GM23338 (cell line): ENCODE measurements at regions not wholly inside any gene's neighbourhood (a gene's known extent, or its start where the extent isn't known, plus 50 kb on each side); places are given as distances from the start of the nearest gene placed in this dataset.
A peak's percentile ranks its signal among the peaks of the same experiment; 100 is the strongest.

Experiments used
- ATAC-seq: fragments of 200-7000 bp; cut with Tn5 transposase; 3 replicates; pipeline ENCODE4 v1.9.1; 2020
- DNase-seq: peaks from one replicate; pipeline ENCODE4 v3.0.0-alpha.2; 2015; ENCODE audit warnings: low spot score
- H2AFZ ChIP-seq: fragments of 200-600 bp; sonication (generic); 2 replicates; pipeline ENCODE4 v1.8.0; 2016; ENCODE audit warnings: antibody characterized with exemption, mild to moderate bottlenecking, moderate library complexity
- H3F3A ChIP-seq: fragments of 200-600 bp; sonication (generic); replicated peaks from 2 replicates; pipeline ENCODE4 v1.8.0; 2017; ENCODE audit warnings: antibody characterized with exemption, mixed run types, low read depth
- H3K27ac ChIP-seq: fragments of 200-600 bp; sonication (generic); 2 replicates; pipeline ENCODE4 v1.6.1; 2016; ENCODE audit warnings: low read depth
- H3K27me3 ChIP-seq: fragments of 200-600 bp; sonication (generic); 2 replicates; pipeline ENCODE4 v1.8.0; 2016; ENCODE audit warnings: mild to moderate bottlenecking, mixed run types, moderate library complexity; ENCODE audit not compliant: insufficient read depth
- H3K36me3 ChIP-seq: fragments of 200-600 bp; sonication (generic); 2 replicates; pipeline ENCODE4 v1.8.0; 2016; ENCODE audit warnings: mild to moderate bottlenecking; ENCODE audit not compliant: insufficient read depth
- H3K4me1 ChIP-seq: fragments of 200-600 bp; sonication (generic); 2 replicates; pipeline ENCODE4 v1.8.0; 2016; ENCODE audit warnings: mild to moderate bottlenecking, moderate library complexity; ENCODE audit not compliant: insufficient read depth
- H3K4me2 ChIP-seq: fragments of 200-600 bp; sonication (generic); 2 replicates; pipeline ENCODE4 v1.7.1; 2017; ENCODE audit warnings: mixed run types
- H3K4me3 ChIP-seq: fragments of 200-600 bp; sonication (generic); 2 replicates; pipeline ENCODE4 v1.6.1; 2016; ENCODE audit warnings: mixed run types
- H3K79me2 ChIP-seq: fragments of 200-600 bp; sonication (generic); replicated peaks from 2 replicates; pipeline ENCODE4 v1.8.0; 2017; ENCODE audit warnings: mild to moderate bottlenecking; ENCODE audit not compliant: insufficient read depth
- H3K9me2 ChIP-seq: fragments of 200-600 bp; sonication (generic); 2 replicates; pipeline ENCODE4 v1.8.0; 2017; ENCODE audit not compliant: insufficient read depth
- H4K20me1 ChIP-seq: fragments of 200-600 bp; sonication (generic); replicated peaks from 2 replicates; pipeline ENCODE4 v1.8.0; 2017; ENCODE audit warnings: mild to moderate bottlenecking; ENCODE audit not compliant: insufficient read depth
- H3K27ac Mint-ChIP-seq: 2 replicates; pipeline ENCODE4 v1.8.0; 2020; ENCODE audit warnings: inconsistent platforms, mild to moderate bottlenecking, moderate library complexity, mixed read lengths
- H3K27me3 Mint-ChIP-seq: 3 replicates; pipeline ENCODE4 v1.8.0; 2022; ENCODE audit warnings: low read depth, mild to moderate bottlenecking, moderate library complexity, mixed read lengths, inconsistent platforms; ENCODE audit not compliant: insufficient read depth, poor library complexity
- H3K36me3 Mint-ChIP-seq: 3 replicates; pipeline ENCODE4 v1.8.0; 2021; ENCODE audit warnings: low read depth, mild to moderate bottlenecking, inconsistent platforms, moderate library complexity, mixed read lengths
- H3K4me1 Mint-ChIP-seq: 3 replicates; pipeline ENCODE4 v1.8.0; 2020; ENCODE audit warnings: mild to moderate bottlenecking, inconsistent platforms, mixed read lengths
- H3K4me3 Mint-ChIP-seq: 3 replicates; pipeline ENCODE4 v1.8.0; 2021; ENCODE audit warnings: moderate library complexity, mild to moderate bottlenecking, inconsistent platforms, mixed read lengths
- H3K9me3 Mint-ChIP-seq: 3 replicates; pipeline ENCODE4 v1.8.0; 2020; ENCODE audit warnings: moderate library complexity, mild to moderate bottlenecking, inconsistent platforms, mixed read lengths
- CREB1 ChIP-seq: fragments of 250-450 bp; sonication (Bioruptor Pico); IDR thresholded peaks from 2 replicates; pipeline ENCODE4 v1.5.0; 2020; ENCODE audit warnings: low read depth, mild to moderate bottlenecking, moderate library complexity
- NANOG ChIP-seq: IDR thresholded peaks from 2 replicates; pipeline ENCODE4 v1.6.1; 2016; ENCODE audit warnings: antibody characterized with exemption, borderline replicate concordance
- POLR2AphosphoS5 ChIP-seq: IDR thresholded peaks from 2 replicates; pipeline ENCODE4 v1.6.1; 2016; ENCODE audit warnings: antibody characterized with exemption, low read depth
- ZNF114 ChIP-seq: fragments of 250-450 bp; sonication (Bioruptor Pico); IDR thresholded peaks from 2 replicates; pipeline ENCODE4 v1.5.0; 2020; ENCODE audit warnings: mild to moderate bottlenecking, moderate library complexity
- ZNF331 ChIP-seq: fragments of 250-450 bp; sonication (Bioruptor Pico); IDR thresholded peaks from 2 replicates; pipeline ENCODE4 v1.5.0; 2020; ENCODE audit warnings: low read depth, mild to moderate bottlenecking, moderate library complexity
- TF ChIP-seq, protein P1 (sequence below): IDR thresholded peaks from one replicate; pipeline ENCODE4 v1.6.1; 2018; ENCODE audit warnings: antibody characterized with exemption; ENCODE audit not compliant: unreplicated experiment
- TF ChIP-seq, protein P2 (sequence below), 2 experiments: fragments of 200-600 bp in 1 of 2; sonication (generic) in 1 of 2; conservative IDR thresholded peaks; 2 replicates each; pipeline versions ENCODE4 v1.5.1 to v1.6.1; 2016 to 2017; ENCODE audit warnings: antibody characterized with exemption in 2 of 2, low read depth in 2 of 2, mild to moderate bottlenecking in 2 of 2, moderate library complexity in 1 of 2

DNA sequence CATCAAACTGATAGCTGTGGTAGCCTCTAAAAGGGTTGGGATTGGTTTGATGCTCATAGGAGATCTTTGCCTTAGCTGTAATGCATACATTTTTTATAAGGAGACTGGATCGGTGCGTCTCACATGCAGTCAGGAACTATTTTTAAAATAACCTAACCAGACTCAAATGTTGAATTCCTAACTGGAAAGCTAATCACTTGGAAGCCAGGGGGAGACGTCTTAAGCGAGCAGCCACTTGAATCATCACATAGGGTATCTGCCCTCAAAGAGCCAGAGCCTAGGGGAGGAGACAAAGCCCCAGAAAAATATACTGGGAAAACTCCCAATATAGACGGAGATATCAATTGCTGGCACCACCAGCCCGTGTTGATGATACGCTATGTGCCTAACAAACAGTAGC is 61.7 kb upstream of the PUM1 start:
- Histone ChIP-seq H3K4me3 (no peak overlapping the region), H3K27me3 (no peaks in the 10 kb centered on the region), H3F3A (0 out of 2 replicates have a peak, but pooled peaks cover 4% of the 10 kb centered on the region), H3K4me2 (no peak overlapping the region), H3K4me1 (no peaks in the 10 kb centered on the region; the same call in 1 of the 2 replicates), H4K20me1 (no peaks in the 10 kb centered on the region), H3K36me3 (no peaks in the 10 kb centered on the region), H3K9me2 (no peaks in the 10 kb centered on the region), H2AFZ (no peak overlapping the region), H3K79me2 (no peaks in the 10 kb centered on the region), H3K27ac (no peak overlapping the region)
- H3K4me3 Mint-ChIP-seq = no peak overlapping the region
- ATAC-seq (no peak), DNase-seq (no peak)
- H3K9me3 Mint-ChIP-seq = no peaks in the 10 kb centered on the region
- H3K27me3 Mint-ChIP-seq = peaks cover 2% of the 10 kb centered on the region
- peaks cover 8% of the 10 kb centered on the region for H3K4me1 Mint-ChIP-seq
- TF ChIP-seq, protein P1, sequence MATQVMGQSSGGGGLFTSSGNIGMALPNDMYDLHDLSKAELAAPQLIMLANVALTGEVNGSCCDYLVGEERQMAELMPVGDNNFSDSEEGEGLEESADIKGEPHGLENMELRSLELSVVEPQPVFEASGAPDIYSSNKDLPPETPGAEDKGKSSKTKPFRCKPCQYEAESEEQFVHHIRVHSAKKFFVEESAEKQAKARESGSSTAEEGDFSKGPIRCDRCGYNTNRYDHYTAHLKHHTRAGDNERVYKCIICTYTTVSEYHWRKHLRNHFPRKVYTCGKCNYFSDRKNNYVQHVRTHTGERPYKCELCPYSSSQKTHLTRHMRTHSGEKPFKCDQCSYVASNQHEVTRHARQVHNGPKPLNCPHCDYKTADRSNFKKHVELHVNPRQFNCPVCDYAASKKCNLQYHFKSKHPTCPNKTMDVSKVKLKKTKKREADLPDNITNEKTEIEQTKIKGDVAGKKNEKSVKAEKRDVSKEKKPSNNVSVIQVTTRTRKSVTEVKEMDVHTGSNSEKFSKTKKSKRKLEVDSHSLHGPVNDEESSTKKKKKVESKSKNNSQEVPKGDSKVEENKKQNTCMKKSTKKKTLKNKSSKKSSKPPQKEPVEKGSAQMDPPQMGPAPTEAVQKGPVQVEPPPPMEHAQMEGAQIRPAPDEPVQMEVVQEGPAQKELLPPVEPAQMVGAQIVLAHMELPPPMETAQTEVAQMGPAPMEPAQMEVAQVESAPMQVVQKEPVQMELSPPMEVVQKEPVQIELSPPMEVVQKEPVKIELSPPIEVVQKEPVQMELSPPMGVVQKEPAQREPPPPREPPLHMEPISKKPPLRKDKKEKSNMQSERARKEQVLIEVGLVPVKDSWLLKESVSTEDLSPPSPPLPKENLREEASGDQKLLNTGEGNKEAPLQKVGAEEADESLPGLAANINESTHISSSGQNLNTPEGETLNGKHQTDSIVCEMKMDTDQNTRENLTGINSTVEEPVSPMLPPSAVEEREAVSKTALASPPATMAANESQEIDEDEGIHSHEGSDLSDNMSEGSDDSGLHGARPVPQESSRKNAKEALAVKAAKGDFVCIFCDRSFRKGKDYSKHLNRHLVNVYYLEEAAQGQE = no peak
- TF ChIP-seq, protein P2, sequence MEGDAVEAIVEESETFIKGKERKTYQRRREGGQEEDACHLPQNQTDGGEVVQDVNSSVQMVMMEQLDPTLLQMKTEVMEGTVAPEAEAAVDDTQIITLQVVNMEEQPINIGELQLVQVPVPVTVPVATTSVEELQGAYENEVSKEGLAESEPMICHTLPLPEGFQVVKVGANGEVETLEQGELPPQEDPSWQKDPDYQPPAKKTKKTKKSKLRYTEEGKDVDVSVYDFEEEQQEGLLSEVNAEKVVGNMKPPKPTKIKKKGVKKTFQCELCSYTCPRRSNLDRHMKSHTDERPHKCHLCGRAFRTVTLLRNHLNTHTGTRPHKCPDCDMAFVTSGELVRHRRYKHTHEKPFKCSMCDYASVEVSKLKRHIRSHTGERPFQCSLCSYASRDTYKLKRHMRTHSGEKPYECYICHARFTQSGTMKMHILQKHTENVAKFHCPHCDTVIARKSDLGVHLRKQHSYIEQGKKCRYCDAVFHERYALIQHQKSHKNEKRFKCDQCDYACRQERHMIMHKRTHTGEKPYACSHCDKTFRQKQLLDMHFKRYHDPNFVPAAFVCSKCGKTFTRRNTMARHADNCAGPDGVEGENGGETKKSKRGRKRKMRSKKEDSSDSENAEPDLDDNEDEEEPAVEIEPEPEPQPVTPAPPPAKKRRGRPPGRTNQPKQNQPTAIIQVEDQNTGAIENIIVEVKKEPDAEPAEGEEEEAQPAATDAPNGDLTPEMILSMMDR (conservative IDR thresholded peaks at IDR 0.05; ENCODE audit: low read depth in 2 of 2) = peak in 1 of 2 experiments; percentile 18; a peak in 1 of 4 replicates
- no peaks in the 10 kb centered on the region for H3K36me3 Mint-ChIP-seq
- H3K27ac Mint-ChIP-seq = no peak overlapping the region

DNA sequence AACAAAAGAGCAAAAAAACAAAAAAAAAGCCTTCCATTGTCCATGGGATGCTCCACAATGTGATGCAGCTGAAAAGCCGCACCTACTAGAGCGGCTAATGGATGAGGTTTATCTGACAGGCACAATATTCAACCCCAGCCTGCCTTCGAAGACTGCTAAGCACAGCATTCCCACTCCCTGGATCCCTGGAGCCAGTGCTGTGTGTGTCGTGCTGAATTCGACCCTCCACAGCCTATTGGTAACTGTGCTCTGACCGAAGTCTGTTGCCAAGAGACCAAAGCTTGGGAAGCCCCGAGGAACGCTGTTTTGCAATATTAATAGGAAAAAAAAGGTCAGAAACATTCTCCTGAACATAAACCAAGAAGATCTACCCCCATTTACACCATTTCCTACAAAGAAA is 57.2 kb upstream of the PUM1 start:
- no peak overlapping the region for H3K4me3 ChIP-seq
- H3K27ac ChIP-seq = no peak overlapping the region
- Mint-ChIP-seq H3K4me1 (peaks cover 16% of the 10 kb centered on the region), H3K36me3 (no peaks in the 10 kb centered on the region), H3K27me3 (peaks cover 7% of the 10 kb centered on the region), H3K4me3 (no peak overlapping the region), H3K9me3 (no peaks in the 10 kb centered on the region), H3K27ac (no peak overlapping the region; the same call in 1 of the 2 replicates)
- no peaks in the 10 kb centered on the region for H3K36me3 ChIP-seq
- TF ChIP-seq, protein P2 (conservative IDR thresholded peaks at IDR 0.05; ENCODE audit: low read depth in 2 of 2) = no peak
- TF ChIP-seq POLR2AphosphoS5 (no peak), CREB1 (CRISPR knock-in tag) (no peak), ZNF114 (CRISPR knock-in tag) (no peak), NANOG (no peak), ZNF331 (CRISPR knock-in tag) (no peak)
- TF ChIP-seq, protein P1 = no peak
- H3K4me2 ChIP-seq = no peak overlapping the region
- H3F3A ChIP-seq = 0 out of 2 replicates have a peak, but pooled peaks cover 4% of the 10 kb centered on the region
- H3K27me3 ChIP-seq = no peaks in the 10 kb centered on the region
- H4K20me1 ChIP-seq = no peaks in the 10 kb centered on the region
- no peaks in the 10 kb centered on the region for H3K9me2 ChIP-seq
- peak overlapping the region; percentile 97 for H2AFZ ChIP-seq
- H3K4me1 ChIP-seq = peaks cover 5% of the 10 kb centered on the region; the same call in 1 of the 2 replicates
- ATAC-seq = peak; percentile 61
- DNase-seq = no peak
- H3K79me2 ChIP-seq = no peaks in the 10 kb centered on the region
